Esophagus mucosa (tissue), 1 donor: ENCODE measurements at regions not wholly inside any gene's neighbourhood (a gene's known extent, or its start where the extent isn't known, plus 50 kb on each side); places are given as distances from the start of the nearest gene placed in this dataset.

ENCODE experiments used
- ATAC-seq: fragments of 200-7000 bp; cut with Tn5 transposase; one replicate; pipeline ENCODE4 v1.9.1; 2020
- donor health status: DM: yes; HTN: yes; CAD: no.

DNA sequence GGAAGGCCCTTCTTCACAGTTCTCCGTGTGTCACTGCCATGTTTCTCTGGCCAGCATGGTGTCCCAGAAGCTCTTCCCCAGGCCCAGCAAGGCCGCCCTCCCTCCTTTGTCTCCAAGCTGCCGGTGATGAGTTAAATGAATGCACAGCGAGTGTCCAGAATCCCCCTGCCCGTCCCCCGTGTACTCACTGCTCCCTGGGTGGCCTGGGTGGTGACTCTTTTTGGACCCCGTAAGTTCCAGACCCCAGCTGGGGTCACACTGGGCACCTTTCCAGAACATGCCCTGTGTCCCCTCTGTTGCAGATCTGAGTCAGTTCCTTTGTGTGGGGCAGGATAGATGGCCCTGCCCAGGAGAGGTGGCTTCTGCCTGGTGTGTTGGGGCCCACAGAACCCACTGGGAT, 95.0 kb downstream of the MRPL36 start:
- ATAC-seq, result no peak

DNA sequence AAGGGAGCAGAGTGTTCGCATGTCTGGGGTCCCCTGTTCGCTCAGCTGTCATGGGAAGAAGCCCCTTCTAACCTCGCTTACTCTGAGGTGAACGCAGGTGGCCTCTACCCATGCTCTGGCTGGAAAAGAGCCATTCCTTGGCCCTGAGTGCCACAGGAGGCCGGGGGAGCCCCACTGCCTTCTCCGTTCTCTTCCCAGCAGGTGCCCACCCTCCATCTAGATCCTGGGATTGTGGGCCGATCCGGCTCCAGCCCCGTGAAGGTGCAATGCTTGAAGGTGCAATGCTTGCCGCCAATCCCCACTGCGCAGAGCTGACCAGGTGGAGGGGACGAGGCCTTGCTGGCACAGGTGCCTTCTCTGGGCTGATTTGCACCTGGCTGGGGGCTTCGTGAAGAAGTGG, 95.4 kb downstream of the MRPL36 start:
- no peak for ATAC-seq

DNA sequence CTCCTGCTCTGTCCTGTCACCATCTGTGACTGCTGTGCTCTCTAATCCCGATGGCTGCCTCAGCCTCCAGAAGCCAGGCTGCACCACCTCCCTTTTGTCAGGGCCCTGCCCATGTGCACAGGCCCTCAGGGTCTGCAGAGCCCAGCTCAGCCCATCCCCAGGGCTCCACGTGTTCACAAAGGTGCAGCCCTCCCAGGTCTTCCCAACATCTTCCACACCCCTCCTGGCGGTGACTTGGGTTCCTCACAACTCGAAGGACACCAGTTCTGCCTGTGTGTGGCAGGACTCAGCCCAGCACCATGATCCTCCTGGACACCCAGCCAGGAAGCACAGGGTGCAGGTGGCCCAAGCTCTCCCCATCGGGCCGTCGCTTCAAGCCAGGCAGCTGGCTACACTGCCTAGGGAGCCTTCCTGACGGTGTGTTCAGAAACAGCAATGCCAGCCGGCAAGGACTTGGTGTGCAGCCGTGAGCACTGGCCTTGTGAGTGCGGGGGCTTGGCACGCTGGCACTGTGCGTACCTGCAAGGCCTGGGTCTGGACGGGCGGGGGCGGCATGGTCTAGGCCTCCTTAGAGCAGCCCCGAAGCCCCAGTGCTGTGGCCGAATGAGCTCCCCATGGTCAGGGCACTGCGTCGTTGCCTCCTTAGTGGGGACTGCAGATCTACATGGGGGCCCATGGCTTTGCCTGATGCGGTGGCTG, 96.1 kb downstream of the MRPL36 start:
- no peak for ATAC-seq

DNA sequence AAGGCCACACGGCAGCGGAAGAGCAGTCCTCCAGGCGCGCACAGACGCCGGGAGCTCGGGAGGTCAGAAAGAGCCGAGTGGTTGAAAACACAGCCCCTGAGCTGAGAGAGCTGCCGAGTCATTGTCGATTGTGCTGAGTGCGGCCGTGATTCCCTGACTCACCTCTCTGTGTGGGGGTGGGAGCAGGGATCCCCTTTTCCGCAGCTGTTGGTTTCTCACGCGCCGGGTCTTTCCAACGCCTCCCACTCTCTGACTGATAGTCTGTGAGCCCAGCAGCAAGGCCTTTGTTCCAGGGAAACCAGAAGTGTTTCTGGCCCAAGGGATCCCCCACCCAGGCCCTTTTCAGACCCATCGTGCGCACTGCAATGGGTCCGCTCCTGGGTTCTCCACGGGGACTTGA, 97.3 kb downstream of the MRPL36 start:
- no peak for ATAC-seq

DNA sequence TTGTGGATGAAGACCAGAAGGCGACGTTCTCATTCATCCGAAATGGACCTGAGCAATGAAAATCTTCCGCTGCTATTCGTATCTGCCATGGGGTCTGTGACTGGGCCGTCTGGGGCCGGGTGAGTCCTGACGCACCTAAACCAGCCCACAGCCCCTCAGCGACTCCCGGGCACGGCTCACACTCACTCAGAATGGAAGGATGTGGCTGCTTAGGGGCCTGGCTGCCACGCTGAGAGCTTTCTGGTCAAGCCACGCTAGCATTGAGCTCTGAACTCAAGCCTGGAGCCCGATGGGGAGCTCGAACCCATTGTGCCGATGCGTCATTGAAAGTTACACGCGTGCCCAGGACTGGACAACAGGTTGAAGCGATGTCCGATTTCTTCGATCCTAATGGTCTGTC, 97.8 kb downstream of the MRPL36 start:
- ATAC-seq, result no peak

DNA sequence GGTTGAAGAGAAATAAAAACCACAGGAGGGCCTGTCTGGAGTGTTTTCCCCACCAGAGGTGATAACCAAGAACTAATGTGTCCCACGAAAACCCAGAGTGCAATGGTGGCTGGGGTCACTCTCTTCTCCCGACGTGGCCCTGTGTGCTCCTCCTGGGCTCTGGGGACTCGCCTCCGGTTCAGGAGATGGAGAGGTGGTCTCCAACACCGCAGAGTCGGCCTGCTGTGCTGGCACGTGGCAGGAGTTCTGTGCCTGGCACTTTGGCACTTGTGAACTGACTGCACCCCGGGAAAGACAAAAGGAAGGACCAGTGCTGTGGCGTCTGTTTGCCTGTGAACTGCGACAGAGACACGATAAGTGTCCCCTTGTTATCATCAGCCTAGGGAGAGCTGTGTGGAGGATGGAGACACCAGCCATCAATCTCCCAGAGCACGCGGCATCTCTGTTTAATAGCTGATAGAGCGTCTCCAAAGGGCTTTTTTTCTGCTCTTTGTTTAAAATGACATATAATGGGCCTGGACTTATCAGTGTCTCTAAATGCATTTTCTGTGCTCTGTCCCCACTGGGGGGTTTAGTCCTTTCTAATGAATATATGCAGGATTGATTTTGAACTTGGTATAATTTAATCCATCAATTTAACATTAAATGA, 98.3 kb downstream of the MRPL36 start:
- no peak for ATAC-seq

DNA sequence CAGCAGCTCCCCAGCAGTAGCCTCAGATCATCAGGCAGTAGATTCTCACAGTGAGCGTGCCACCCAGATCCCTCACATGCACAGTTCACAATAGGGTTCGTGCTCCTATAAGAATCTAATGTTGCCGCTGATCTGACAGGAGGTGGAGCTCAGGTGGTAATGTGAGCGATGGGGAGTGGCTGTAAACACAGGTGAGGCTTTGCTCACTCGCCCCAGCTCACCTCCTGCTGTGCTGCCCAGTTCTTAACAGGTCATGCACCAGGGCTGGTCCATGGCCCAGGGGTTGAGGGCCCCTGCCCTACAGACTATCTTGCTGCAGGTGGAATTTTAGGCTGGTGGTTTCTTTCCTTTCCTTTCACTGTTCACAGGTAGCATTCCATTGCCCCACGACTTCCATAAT, 100.2 kb downstream of the MRPL36 start:
- no peak for ATAC-seq

DNA sequence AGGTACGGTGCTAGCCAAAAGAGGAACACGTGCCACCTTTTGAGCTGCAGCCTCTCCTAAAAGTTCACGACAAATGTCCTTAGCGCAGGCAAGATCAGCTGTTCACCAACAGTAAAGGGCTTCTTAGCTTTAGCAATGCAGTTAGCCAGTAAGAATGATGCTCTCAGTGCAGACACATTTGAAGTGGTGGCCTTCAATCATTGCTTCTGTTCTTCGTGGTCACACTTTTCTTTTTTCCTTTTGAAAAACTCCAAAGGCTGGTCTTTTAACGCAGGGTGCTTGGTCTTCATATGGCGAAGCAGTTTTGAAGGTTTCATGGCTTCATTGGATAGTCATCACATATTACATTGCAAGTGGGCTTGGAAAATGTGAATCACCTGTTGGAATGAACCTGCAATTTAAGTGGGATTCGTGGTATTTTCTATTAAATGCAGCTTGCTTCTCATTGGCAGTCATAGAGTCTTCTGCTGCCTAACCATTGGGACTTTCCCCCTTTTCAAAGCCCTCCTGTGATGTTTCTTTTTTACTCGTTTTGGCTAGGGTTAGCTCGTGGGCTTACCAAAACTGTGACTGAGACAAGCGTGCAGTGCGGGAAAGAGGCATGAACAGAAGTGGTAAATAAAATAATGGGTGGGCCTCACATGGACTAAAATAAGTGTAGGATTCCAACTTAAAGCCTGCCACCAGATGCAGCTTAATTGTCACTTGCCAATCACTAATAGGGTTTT, 100.9 kb downstream of the MRPL36 start:
- no peak for ATAC-seq

DNA sequence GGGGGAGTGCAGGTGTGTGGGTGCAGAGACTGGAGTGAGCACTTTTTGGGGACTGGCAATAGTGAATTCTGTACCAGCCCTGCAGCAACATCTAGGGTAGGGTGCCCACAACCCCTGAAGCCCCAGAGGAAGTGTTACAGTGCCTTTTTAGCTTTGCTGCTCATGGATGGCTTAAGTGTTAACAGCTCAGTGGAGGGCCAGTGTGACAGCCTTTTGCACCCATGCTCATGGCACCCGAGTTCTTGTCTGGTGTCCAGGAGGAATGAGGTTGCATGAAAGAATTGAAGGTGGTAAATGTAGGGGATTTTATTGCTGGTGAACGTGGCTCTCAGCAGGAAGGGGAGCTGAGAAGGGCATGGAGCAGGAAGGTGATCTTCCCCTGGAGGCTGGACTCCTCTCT, 107.3 kb downstream of the MRPL36 start:
- ATAC-seq, result no peak

DNA sequence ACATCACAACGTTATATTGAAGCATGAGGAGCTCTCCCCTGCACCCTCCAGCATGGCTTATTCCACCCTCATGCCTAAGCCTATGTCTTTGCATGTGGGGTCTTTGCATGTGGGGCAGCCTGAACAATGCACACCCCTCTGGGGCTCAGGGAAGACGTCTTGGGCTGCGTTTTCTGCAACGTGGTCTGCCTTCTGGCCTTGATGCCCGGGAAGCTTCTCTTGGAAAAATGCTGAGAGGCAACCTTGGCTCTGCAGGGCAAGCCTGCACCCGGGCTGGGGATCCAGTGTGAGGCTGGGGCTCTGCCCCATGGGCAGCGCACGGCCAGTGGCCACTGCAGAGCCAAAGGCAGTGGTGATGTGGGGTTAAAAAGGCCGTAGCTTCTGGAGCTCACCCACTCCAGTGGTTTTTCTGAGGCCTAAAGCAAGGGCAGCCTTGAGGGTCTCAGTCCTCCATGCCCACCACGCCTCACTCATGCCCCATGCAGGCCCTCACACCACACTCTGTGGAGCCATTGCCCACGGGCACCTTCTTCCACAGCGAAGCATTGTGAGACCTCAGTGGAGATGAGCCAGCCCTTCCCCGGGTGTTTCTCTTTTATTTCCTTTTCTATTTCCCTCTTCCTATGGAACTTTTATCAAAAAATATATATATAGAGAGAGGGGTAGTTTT, 112.2 kb downstream of the MRPL36 start:
- ATAC-seq, result no peak

DNA sequence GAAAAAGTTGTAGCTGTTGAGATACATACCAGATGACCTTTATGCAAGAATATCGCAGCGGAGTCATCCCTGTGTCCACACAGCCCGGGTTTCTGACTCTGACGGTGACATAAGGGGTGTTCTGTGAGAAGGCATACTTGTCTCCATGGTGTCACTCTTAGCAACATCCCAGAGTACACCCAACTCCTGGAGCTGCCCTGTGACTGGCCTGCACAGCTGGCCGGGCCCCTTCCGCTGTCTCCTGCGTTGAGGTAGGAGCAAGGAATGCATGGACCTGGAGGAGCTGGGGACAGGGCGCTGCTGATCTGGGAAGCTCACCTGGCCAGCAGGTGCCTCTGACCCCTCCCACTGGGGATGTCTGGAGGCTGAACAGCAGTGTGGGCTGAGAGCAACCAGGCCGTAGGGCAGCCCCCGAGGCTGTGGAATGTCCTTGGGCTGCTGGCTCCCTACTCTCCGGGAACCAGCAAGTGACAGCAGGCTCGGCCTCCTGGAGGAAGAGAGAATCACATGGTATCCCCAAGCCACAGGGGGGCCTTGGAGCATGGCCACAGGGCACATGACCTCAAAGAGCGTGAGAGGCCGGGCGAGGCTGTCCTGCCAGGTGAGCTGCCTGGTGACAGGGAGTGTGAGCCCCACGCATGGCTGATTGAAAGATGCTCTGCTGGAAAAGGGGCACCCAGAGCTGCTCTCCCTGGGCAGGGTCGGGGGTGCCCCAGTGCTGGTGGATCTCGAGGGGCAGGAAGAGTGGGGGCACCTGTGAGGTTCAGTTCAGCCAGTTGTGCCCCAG, 113.4 kb downstream of the MRPL36 start:
- no peak for ATAC-seq

DNA sequence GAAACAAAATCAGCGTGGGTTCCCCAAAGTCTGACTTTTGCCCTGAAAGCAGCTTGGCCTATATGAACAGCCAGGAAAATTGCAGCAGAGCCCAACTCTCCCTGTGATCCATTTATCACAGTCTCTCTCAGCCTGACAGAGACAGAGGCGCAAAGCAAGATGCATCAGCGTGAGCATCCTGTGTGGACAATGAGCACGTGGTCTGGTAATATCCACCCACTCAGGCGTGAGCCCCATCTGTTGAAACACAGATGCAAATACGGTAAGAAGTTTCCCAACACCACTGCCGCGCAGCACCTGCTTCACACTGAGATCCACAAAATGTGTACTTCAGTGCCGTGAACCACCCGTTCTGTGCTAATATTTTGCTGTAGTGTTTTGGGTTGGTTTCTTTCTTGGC, 114.6 kb downstream of the MRPL36 start:
- no peak for ATAC-seq

DNA sequence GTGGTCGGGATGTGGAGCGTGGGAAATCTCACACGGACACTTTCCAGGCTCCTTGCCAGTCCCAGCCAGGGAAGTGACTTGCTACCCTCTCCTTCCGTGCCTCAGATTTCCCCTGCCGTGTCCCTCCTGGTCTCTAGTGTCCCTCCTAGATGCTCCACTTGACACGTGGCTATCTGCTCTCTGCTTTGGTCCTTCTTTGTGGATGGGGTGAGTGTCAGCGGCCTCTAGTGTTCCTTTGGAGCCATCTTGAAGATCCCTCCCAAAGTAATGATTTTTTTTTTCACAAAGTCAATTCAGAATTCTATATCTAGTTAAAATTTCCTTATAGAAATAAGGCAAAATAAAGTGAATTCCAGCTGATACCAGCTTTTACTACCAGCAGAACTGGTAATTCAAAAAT, 117.7 kb downstream of the MRPL36 start:
- no peak for ATAC-seq

DNA sequence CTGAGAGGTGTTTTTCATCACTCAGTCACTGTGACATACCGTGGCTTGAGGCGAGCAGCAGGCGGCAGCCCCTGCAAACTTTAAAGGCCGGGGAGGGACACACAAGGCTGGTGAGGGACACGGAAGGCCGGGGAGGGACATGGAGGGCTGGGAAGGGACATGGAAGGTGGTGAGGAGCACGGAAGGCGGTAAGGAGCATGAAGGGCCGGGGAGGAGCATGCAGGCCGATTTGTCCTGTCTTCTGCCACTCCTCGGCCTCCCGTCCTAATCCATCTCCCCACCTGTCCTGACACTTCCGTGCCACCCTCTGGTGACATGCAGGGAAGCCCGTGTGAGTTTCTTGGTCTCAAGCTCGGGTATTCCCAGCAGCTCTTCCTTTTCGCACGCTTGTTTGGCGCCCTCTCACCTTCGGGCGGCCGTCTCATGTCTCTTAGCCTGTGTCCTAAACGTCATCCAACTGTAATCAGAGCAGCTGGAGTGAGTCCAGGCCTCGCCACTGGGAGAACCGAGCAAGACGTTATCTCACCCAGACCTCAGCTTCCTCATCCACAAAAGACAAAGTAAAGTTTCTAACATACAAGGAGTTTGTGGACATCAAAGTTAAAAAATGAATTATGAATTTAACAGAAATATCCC, 126.5 kb downstream of the MRPL36 start:
- ATAC-seq, result no peak

DNA sequence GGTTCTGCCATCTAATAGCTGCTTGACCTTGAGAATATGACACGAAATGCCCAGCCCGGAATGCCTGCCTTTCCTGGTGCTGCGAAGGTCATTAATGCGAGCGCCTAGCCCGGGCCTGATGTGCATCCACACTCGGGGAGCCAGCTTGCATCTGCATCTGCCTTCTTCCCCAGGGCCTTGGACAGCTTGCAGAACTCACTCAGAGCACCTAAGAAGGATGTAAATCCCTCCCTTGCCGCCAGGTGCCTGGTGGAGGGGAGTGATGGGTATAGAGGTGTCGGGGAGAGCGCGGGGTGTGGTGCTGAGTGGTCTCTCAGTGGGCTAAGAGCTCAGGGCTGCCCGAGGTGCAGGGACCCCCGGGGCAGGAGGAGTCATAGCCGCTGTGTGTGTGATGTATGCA, 127.2 kb downstream of the MRPL36 start:
- no peak for ATAC-seq

DNA sequence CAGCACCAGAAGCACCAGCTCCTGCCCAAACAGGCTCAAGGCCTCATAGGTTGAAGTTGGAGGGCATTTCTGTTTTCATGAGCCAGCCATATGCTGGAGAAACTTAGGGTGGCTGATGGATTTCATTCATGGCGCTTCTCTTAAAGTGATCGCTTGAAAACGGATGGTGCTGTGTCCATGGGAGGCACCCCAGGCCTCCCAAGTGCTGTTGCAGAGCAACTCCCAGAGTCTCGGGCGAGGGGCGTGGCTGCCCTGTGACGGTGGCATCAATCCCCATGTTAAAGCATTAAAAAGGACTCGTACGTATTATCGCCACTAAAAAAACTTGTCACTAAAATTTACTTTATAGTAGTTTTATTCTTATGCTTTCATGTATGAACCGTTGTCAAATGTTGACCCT, 128.3 kb downstream of the MRPL36 start:
- no peak for ATAC-seq

DNA sequence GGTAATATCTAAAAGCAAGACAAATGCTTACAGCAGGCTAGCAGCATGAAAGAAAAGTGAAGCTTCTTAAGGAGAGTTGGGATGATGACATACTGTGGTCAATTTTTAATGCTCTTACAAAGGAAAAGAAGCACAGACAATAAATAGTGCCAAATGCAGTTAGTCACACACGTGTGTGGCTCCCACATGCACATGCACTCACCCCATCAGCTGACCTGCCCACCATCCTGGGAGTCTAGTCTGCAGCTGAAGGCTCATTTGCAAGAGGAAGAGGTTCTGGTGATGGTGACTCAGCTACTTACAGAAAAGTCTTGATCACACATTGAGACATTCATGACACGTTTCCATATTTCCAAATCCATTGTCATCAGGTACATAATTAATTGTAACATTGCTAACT, 129.3 kb downstream of the MRPL36 start:
- peak; percentile 51 for ATAC-seq

DNA sequence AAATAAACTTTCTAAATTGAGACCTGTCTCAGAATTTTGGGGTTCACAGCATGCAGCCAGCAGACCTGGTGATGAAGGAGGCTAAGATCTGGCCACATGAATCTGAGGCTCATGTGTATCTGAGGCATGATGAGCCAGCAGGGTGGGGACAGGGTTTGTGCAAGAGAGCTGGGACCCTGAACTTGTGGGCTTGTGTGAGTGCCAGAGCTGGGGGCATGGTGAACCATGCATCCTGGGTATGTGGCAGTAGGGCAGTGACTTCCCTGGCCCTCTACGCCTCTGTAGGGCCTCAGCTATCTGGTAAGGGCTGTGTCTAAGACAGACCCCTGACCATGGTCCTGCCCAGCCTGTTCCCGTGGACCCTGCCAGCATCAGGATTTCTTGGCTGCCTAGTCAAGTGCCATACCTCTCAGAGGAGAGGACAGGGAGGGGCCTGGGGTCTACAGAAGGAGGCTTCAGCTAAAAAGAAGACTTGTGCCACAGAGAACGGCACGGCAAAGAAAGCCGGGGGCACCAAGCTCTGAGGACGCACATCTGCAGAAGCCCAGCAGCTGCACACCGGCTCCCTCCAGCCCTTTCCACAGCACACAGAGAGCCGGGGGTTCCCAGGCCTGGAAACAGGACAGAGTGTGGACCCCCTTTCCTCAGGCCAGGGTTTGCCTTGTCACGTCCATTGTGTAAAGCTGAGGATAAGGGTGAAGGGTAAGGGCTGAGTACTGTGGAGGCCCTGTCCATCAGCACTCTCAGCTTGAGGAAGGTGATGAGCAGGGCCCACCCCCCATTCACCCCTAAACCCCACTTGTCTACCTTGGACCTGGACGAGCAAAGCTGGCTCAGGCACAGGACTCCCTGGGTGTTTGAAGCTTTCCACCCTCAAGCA, 130.1 kb downstream of the MRPL36 start:
- no peak for ATAC-seq

DNA sequence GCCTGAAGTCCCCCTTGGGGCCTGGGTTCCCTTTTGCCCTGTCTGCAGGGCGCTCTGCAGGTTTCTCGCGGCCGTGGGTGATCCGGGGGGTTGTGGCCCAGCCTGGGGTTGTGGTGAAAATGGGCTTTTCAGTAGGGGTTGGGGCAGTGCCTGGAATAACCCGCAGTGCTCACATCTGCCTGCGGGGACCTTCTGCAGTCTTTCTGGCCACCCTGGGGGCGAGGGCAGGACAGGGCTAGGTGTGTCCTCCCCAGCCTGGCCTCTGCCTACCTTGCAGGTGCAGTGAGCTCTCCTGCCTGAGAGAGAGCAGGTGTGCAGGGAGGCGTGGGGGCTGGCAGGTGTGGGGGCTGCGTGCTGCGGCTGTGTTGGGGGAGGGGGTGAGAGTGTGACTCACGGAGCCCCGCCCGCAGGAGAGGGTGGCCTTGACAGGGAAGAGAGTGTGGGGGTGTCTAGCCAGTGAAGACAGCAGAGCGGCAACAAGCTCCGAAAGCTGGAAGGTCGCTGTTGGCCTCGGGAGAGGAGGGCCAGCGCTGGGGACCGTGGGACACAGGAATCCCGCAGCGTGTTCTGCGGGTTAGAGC, 131.4 kb downstream of the MRPL36 start:
- ATAC-seq, result peak; percentile 6

DNA sequence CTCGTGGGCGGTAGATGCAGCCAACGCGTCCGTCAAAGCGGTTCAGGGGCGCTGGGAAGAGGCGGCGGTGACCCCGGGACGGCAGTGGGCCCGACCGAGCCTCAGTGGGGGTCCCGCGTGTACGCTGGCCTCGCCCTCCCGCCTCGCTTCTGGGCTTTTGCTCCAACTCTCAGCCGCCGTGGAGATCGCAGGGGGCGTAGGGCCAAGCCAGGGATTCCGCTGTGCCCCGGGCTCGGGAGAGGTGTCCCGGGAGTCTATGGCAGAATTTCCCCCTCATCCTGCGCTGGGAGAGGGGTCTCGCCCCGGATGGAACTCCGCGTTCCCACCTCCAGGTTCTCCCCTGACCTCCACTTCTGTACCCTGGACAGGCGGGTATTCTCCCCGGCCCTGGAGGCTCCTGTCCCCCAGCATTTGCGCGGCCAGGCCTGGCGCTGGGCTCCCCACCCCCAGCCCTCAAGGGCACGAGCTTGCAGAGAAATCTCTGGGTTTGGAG, 131.9 kb downstream of the MRPL36 start:
- no peak for ATAC-seq
